ENCODE measurements at regions not wholly inside any gene's neighbourhood (a gene's known extent, or its start where the extent isn't known, plus 50 kb on each side); places are given as distances from the start of the nearest gene placed in this dataset.
"Not testable (repeated sequence)": the region's sequence is repeated elsewhere in the genome, so short reads cannot be mapped to it uniquely, and the experiment has no call there.

- H3K9me3 ChIP-seq: no peaks in the 10 kb centered on the region
- no peak for TF ChIP-seq POLR2A (IDR thresholded peaks at IDR 0.05)
- TF ChIP-seq, protein P1, sequence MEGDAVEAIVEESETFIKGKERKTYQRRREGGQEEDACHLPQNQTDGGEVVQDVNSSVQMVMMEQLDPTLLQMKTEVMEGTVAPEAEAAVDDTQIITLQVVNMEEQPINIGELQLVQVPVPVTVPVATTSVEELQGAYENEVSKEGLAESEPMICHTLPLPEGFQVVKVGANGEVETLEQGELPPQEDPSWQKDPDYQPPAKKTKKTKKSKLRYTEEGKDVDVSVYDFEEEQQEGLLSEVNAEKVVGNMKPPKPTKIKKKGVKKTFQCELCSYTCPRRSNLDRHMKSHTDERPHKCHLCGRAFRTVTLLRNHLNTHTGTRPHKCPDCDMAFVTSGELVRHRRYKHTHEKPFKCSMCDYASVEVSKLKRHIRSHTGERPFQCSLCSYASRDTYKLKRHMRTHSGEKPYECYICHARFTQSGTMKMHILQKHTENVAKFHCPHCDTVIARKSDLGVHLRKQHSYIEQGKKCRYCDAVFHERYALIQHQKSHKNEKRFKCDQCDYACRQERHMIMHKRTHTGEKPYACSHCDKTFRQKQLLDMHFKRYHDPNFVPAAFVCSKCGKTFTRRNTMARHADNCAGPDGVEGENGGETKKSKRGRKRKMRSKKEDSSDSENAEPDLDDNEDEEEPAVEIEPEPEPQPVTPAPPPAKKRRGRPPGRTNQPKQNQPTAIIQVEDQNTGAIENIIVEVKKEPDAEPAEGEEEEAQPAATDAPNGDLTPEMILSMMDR (IDR thresholded peaks at IDR 0.05): no peak
These were observed 312.9 kb downstream of the PDCD6IP start for GRCh38 chr3:34111361-34111760.

DNA sequence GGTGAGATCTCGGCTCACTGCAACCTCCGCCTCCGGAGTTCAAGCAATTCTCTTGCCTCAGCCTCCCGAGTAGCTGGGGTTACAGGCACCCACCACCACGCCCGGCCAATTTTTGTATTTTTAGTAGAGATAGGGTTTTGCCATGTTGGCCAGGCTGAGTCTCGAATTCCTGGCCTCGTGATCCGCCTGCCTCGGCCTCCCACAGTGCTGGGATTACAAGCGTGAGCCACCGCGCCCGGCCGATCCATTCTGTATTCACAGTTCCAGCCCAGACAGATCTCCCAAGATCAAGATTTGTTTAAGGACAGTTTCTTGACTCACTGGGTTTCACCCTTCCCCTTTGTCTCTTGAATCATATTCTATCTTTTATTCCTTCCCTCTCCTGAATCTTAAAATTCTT, 313.8 kb downstream of the PDCD6IP start:
- H3K27me3 ChIP-seq, H3K27ac ChIP-seq, H3K4me1 ChIP-seq, H3K9me3 ChIP-seq, DNase-seq, H3K36me3 ChIP-seq, H3K4me3 ChIP-seq: not testable (repeated sequence)

More at GRCh38 chr3:34111361-34111760, 312.9 kb downstream of the PDCD6IP start:
- H3K4me1 ChIP-seq: no peaks in the 10 kb centered on the region
- H3K27ac ChIP-seq: no peak overlapping the region
- H3K36me3 ChIP-seq: no peaks in the 10 kb centered on the region
- no peak for DNase-seq
- H3K27me3 ChIP-seq: no peaks in the 10 kb centered on the region
- H3K4me3 ChIP-seq: no peak overlapping the region

GRCh38 chr3:34131091-34131490, 332.7 kb downstream of the PDCD6IP start:
- DNase-seq: no peak
- Histone ChIP-seq H3K36me3 (no peaks in the 10 kb centered on the region), H3K9me3 (no peaks in the 10 kb centered on the region), H3K4me3 (no peak overlapping the region), H3K4me1 (no peaks in the 10 kb centered on the region), H3K27ac (no peak overlapping the region), H3K27me3 (no peaks in the 10 kb centered on the region)
- TF ChIP-seq POLR2A (IDR thresholded peaks at IDR 0.05): no peak
- TF ChIP-seq, protein P1 (IDR thresholded peaks at IDR 0.05): no peak

DNA sequence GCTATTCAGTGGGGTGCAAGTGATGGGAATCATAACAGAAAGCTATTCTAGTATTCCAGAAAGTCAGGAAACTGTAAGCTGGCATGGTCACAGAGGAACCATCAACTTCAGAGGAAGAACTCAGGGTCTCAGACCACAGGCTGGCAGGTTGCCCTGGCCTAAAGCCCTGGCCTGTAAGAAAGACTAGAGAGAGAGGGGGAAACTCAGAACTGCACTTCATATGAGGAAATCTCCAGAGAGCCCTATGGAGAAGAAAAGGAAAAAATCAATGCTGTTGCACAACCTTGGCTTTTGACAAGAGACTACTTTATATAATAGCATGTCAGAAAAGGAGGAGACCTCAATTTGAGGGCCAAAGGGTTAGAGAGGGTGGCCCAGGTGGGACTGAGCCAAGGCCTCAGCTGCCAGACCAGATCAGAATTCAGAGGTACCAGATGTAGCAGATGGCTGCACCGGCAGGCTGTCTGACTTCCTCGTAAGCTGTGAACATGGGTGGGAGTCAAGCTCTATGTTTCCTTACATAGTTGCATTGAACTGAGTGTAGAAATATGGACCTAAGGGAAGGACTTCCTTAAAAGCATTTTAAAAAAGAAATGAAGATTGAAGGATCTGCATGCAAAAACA, 333.8 kb downstream of the PDCD6IP start:
- no peak overlapping the region for H3K27ac ChIP-seq
- TF ChIP-seq, protein P1 (IDR thresholded peaks at IDR 0.05): no peak
- TF ChIP-seq POLR2A (IDR thresholded peaks at IDR 0.05): no peak
- H3K27me3 ChIP-seq: no peaks in the 10 kb centered on the region
- H3K36me3 ChIP-seq: no peaks in the 10 kb centered on the region
- no peaks in the 10 kb centered on the region for H3K9me3 ChIP-seq
- no peaks in the 10 kb centered on the region for H3K4me1 ChIP-seq
- no peak overlapping the region for H3K4me3 ChIP-seq
- DNase-seq: no peak

GRCh38 chr3:34139566-34139965, 341.1 kb downstream of the PDCD6IP start:
- H3K36me3 ChIP-seq: no peaks in the 10 kb centered on the region
- DNase-seq: no peak
- H3K27ac ChIP-seq: no peak overlapping the region
- no peaks in the 10 kb centered on the region for H3K4me1 ChIP-seq
- no peaks in the 10 kb centered on the region for H3K27me3 ChIP-seq
- TF ChIP-seq, protein P1 (IDR thresholded peaks at IDR 0.05): no peak
- TF ChIP-seq POLR2A (IDR thresholded peaks at IDR 0.05): no peak
- no peak overlapping the region for H3K4me3 ChIP-seq
- no peaks in the 10 kb centered on the region for H3K9me3 ChIP-seq

DNA sequence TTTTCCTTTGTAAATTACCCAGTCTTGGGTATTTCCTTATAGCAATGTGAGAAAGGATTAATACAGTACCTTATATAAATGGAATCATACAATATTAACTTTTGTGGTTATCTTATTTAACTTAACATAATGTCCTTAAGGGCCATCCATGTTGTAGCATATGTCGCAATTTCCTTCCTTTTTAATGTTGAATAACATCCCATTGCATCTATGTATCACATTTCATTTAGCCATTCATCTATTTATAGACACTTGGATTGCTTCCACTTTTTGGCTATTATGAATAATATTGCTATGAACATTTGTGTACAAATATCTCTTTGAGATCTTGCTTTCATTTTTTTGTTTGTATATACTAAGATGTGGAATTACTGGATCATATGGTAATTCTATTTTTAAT, 342.2 kb downstream of the PDCD6IP start:
- Histone ChIP-seq H3K36me3 (no peaks in the 10 kb centered on the region), H3K27me3 (no peaks in the 10 kb centered on the region), H3K9me3 (no peaks in the 10 kb centered on the region), H3K4me1 (no peaks in the 10 kb centered on the region), H3K4me3 (no peak overlapping the region), H3K27ac (no peak overlapping the region)
- no peak for DNase-seq
- no peak for TF ChIP-seq POLR2A (IDR thresholded peaks at IDR 0.05)
- TF ChIP-seq, protein P1 (IDR thresholded peaks at IDR 0.05): no peak

Measured in Peyer's patch (tissue), 4 donors.